Lower lobe of right lung (tissue), 2 donors: ENCODE measurements at regions not wholly inside any gene's neighbourhood (a gene's known extent, or its start where the extent isn't known, plus 50 kb on each side); places are given as distances from the start of the nearest gene placed in this dataset.

Source experiments
- ATAC-seq, 2 donors: fragments of 200-7000 bp; cut with Tn5 transposase; one replicate each; pipeline ENCODE4 v1.9.1; 2020 to 2022; ENCODE audit warnings: mild to moderate bottlenecking in 2 of 2, moderate library complexity in 2 of 2
- DNase-seq: peaks from one replicate; pipeline ENCODE4 v3.0.0-alpha.2; 2020
- H3K27ac ChIP-seq: fragments of 200-600 bp; one replicate; pipeline ENCODE4 v1.8.0; 2022
- H3K27me3 ChIP-seq: fragments of 200-600 bp; one replicate; pipeline ENCODE4 v1.8.0; 2022; ENCODE audit warnings: low read depth
- H3K36me3 ChIP-seq: fragments of 200-600 bp; one replicate; pipeline ENCODE4 v1.8.0; 2022; ENCODE audit warnings: mild to moderate bottlenecking
- H3K4me1 ChIP-seq: fragments of 200-600 bp; one replicate; pipeline ENCODE4 v1.8.0; 2022
- H3K4me3 ChIP-seq: fragments of 200-600 bp; one replicate; pipeline ENCODE4 v1.8.0; 2022; ENCODE audit warnings: mild to moderate bottlenecking
- H3K9me3 ChIP-seq: fragments of 200-600 bp; one replicate; pipeline ENCODE4 v1.8.0; 2022
- CTCF ChIP-seq: fragments of 200-600 bp; IDR thresholded peaks from one replicate; pipeline ENCODE4 v1.8.0; 2022; ENCODE audit warnings: antibody characterized with exemption, mild to moderate bottlenecking
- intact Hi-C: fragments of 100-400 bp; cut with DNase I; formaldehyde crosslinking; loops from one replicate; pipeline ENCODE4 v1.11.0; 2022
- donor health status: DM: no; HTN: yes; CAD: no; lungs with severe emphysema.

- Histone ChIP-seq H3K4me3 (no peak overlapping the region), H3K27ac (no peak overlapping the region), H3K36me3 (no peaks in the 10 kb centered on the region), H3K4me1 (no peaks in the 10 kb centered on the region), H3K27me3 (no peaks in the 10 kb centered on the region), H3K9me3 (no peaks in the 10 kb centered on the region)
- TF ChIP-seq CTCF = no peak
- no peak for ATAC-seq
- intact Hi-C loops = no loop called here
- no peak for DNase-seq
Observed at GRCh38 chr15:37291920-37292319, 191.6 kb upstream of the MEIS2 start.

- no peak for ATAC-seq
- intact Hi-C loops = no loop called here
- Histone ChIP-seq H3K4me3 (no peak overlapping the region), H3K27ac (no peak overlapping the region), H3K9me3 (no peaks in the 10 kb centered on the region), H3K4me1 (no peaks in the 10 kb centered on the region), H3K36me3 (no peaks in the 10 kb centered on the region), H3K27me3 (no peaks in the 10 kb centered on the region)
- no peak for DNase-seq
- TF ChIP-seq CTCF = no peak
Observed at GRCh38 chr15:37298271-37298670, 197.9 kb upstream of the MEIS2 start.

- no peak overlapping the region for H3K4me3 ChIP-seq
- no peaks in the 10 kb centered on the region for H3K36me3 ChIP-seq
- H3K27me3 ChIP-seq = no peaks in the 10 kb centered on the region
- ATAC-seq (no peak), DNase-seq (no peak)
- intact Hi-C loops = no loop called here
- no peaks in the 10 kb centered on the region for H3K9me3 ChIP-seq
- H3K4me1 ChIP-seq = no peaks in the 10 kb centered on the region
- no peak for TF ChIP-seq CTCF
- H3K27ac ChIP-seq = no peak overlapping the region
Observed at GRCh38 chr15:37339437-37339836, 239.1 kb upstream of the MEIS2 start.

GRCh38 chr15:37339856-37340255 lies 239.5 kb upstream of the MEIS2 start:
- DNase-seq (no peak), ATAC-seq (no peak)
- Histone ChIP-seq H3K4me3 (no peak overlapping the region), H3K27ac (no peak overlapping the region), H3K4me1 (no peaks in the 10 kb centered on the region), H3K9me3 (no peaks in the 10 kb centered on the region), H3K27me3 (no peaks in the 10 kb centered on the region), H3K36me3 (no peaks in the 10 kb centered on the region)
- TF ChIP-seq CTCF = no peak
- intact Hi-C loops = no loop called here

GRCh38 chr15:37340438-37340837 lies 240.1 kb upstream of the MEIS2 start:
- intact Hi-C loops = no loop called here
- TF ChIP-seq CTCF = no peak

More at GRCh38 chr15:37340438-37340837, 240.1 kb upstream of the MEIS2 start:
- Histone ChIP-seq H3K36me3 (no peaks in the 10 kb centered on the region), H3K9me3 (no peaks in the 10 kb centered on the region), H3K4me3 (no peak overlapping the region), H3K4me1 (no peaks in the 10 kb centered on the region), H3K27ac (no peak overlapping the region), H3K27me3 (no peaks in the 10 kb centered on the region)
- ATAC-seq = no peak
- no peak for DNase-seq
